IMR-90 (cell line): ENCODE measurements at regions not wholly inside any gene's neighbourhood (a gene's known extent, or its start where the extent isn't known, plus 50 kb on each side); places are given as distances from the start of the nearest gene placed in this dataset.

Experiments used
- ATAC-seq: fragments of 200-7000 bp; cut with Tn5 transposase; 2 replicates; pipeline ENCODE4 v1.9.1; 2020; ENCODE audit warnings: low read depth, mild to moderate bottlenecking, moderate library complexity
- BruUV-seq: library from RNA; stranded (reverse); fragments of 400-500 nt; replicated peaks from 2 replicates; lab custom pipeline; 2021; lab: Mats Ljungman, UMichigan
- CTCF ChIA-PET: fragments of 300-600 bp; formaldehyde crosslinking; extraction: SDS; loops from one replicate; lab custom pipeline; 2021; ENCODE audit warnings: antibody characterized with exemption; lab: Yijun Ruan, JAX
- POLR2A ChIA-PET: fragments of 300-600 bp; sonication (Branson Sonifier 250); formaldehyde crosslinking; loops from one replicate; lab custom pipeline; 2022; ENCODE audit warnings: antibody characterized with exemption; ENCODE audit not compliant: unreplicated experiment; lab: Charles Lee
- DNase-seq: peaks from one replicate; pipeline ENCODE4 v3.0.0; 2013
- H2AFZ ChIP-seq: replicated peaks from 2 replicates; pipeline ENCODE3; 2013; ENCODE audit warnings: low read length, mild to moderate bottlenecking; ENCODE audit not compliant: poor library complexity
- H2AK5ac ChIP-seq: 2 replicates; pipeline ENCODE4 v1.6.1; 2013; ENCODE audit warnings: low read depth, low read length, inconsistent platforms
- H2AK9ac ChIP-seq: replicated peaks from 2 replicates; pipeline ENCODE3; 2013; ENCODE audit warnings: mild to moderate bottlenecking, low read depth, low read length, moderate library complexity; ENCODE audit not compliant: poor library complexity
- H2BK120ac ChIP-seq: 2 replicates; pipeline ENCODE4 v1.6.1; 2013; ENCODE audit warnings: low read depth, low read length, inconsistent platforms
- H2BK15ac ChIP-seq: 3 replicates; pipeline ENCODE4 v1.6.1; 2013; ENCODE audit warnings: low read depth, low read length, inconsistent platforms
- H2BK20ac ChIP-seq: 2 replicates; pipeline ENCODE4 v1.6.1; 2013; ENCODE audit warnings: low read depth, mild to moderate bottlenecking, inconsistent platforms, low read length, moderate library complexity
- H2BK5ac ChIP-seq: 2 replicates; pipeline ENCODE4 v1.6.1; 2013; ENCODE audit warnings: mild to moderate bottlenecking, low read depth, low read length, inconsistent platforms; ENCODE audit not compliant: poor library complexity, severe bottlenecking
- H3K14ac ChIP-seq: replicated peaks from 2 replicates; pipeline ENCODE4 v1.6.1; 2013; ENCODE audit warnings: low read depth, low read length, inconsistent platforms
- H3K18ac ChIP-seq: 2 replicates; pipeline ENCODE4 v1.6.1; 2013; ENCODE audit warnings: low read depth, low read length, control low read depth
- H3K23ac ChIP-seq: 2 replicates; pipeline ENCODE4 v1.6.1; 2013; ENCODE audit warnings: low read depth, low read length, inconsistent platforms
- H3K27ac ChIP-seq: 2 replicates; pipeline ENCODE4 v1.5.1; 2013; ENCODE audit warnings: mild to moderate bottlenecking, control low read depth, low read length; ENCODE audit not compliant: insufficient read depth
- H3K27me3 ChIP-seq: 2 replicates; pipeline ENCODE4 v1.6.1; 2013; ENCODE audit warnings: low read length; ENCODE audit not compliant: control insufficient read depth, insufficient read depth
- H3K36me3 ChIP-seq: 2 replicates; pipeline ENCODE4 v1.6.1; 2013; ENCODE audit warnings: low read length, mixed read lengths; ENCODE audit not compliant: control insufficient read depth, insufficient read depth
- H3K4ac ChIP-seq: 2 replicates; pipeline ENCODE4 v1.6.1; 2013; ENCODE audit warnings: low read depth, low read length, inconsistent platforms
- H3K4me1 ChIP-seq: 2 replicates; pipeline ENCODE4 v1.6.1; 2013; ENCODE audit warnings: low read length, mixed read lengths; ENCODE audit not compliant: control insufficient read depth, insufficient read depth
- H3K4me2 ChIP-seq: 2 replicates; pipeline ENCODE4 v1.6.1; 2013; ENCODE audit warnings: low read depth, mild to moderate bottlenecking, control low read depth, low read length, moderate library complexity
- H3K4me3 ChIP-seq: 2 replicates; pipeline ENCODE4 v1.5.1; 2013; ENCODE audit warnings: low read depth, mild to moderate bottlenecking, control low read depth, low read length, moderate library complexity; ENCODE audit not compliant: insufficient read depth
- H3K56ac ChIP-seq: 2 replicates; pipeline ENCODE4 v1.6.1; 2013; ENCODE audit warnings: low read length, inconsistent platforms; ENCODE audit not compliant: insufficient read depth; ENCODE audit errors: extremely low read depth
- H3K79me1 ChIP-seq, 2 experiments: 2 replicates each; pipeline ENCODE4 v1.6.1; 2013; ENCODE audit warnings: low read length in 2 of 2, inconsistent platforms in 1 of 2, low read depth in 1 of 2
- H3K9ac ChIP-seq: 2 replicates; pipeline ENCODE4 v1.6.1; 2013; ENCODE audit warnings: low read depth, low read length, control low read depth
- H3K9me1 ChIP-seq: 2 replicates; pipeline ENCODE4 v1.6.1; 2013; ENCODE audit warnings: low read length, inconsistent platforms; ENCODE audit not compliant: insufficient read depth
- H3K9me3 ChIP-seq: 2 replicates; pipeline ENCODE4 v1.6.1; 2013; ENCODE audit warnings: low read length; ENCODE audit not compliant: control insufficient read depth, insufficient read depth
- H4K20me1 ChIP-seq: 2 replicates; pipeline ENCODE4 v1.6.1; 2013; ENCODE audit warnings: low read length, inconsistent platforms; ENCODE audit not compliant: insufficient read depth
- H4K5ac ChIP-seq: 2 replicates; pipeline ENCODE4 v1.6.1; 2013; ENCODE audit warnings: mild to moderate bottlenecking, low read depth, low read length, control low read depth
- H4K8ac ChIP-seq, 2 experiments: 2 replicates each; pipeline ENCODE4 v1.6.1; 2013; ENCODE audit warnings: low read depth in 2 of 2, low read length in 2 of 2, control low read depth in 1 of 2, inconsistent platforms in 1 of 2
- H4K91ac ChIP-seq: 2 replicates; pipeline ENCODE4 v1.6.1; 2013; ENCODE audit warnings: low read depth, low read length, inconsistent platforms; ENCODE audit not compliant: insufficient read depth
- BHLHE40 ChIP-seq: fragments of 150-350 bp; IDR thresholded peaks from 2 replicates; pipeline ENCODE4 v1.6.1; 2016; ENCODE audit warnings: mild to moderate bottlenecking, low read depth, low read length
- CEBPB ChIP-seq: IDR thresholded peaks from 2 replicates; pipeline ENCODE4 v1.6.1; 2012; ENCODE audit warnings: low read depth, low read length, improper control_type of control experiment
- CHD1 ChIP-seq: IDR thresholded peaks from 2 replicates; pipeline ENCODE4 v1.6.1; 2012; ENCODE audit warnings: low read depth, low read length, improper control_type of control experiment
- ELK1 ChIP-seq: fragments of 150-350 bp; IDR thresholded peaks from 2 replicates; pipeline ENCODE4 v1.6.1; 2016; ENCODE audit warnings: low read depth, mild to moderate bottlenecking, low read length, moderate library complexity, borderline replicate concordance
- FOS ChIP-seq: fragments of 150-350 bp; IDR thresholded peaks from 2 replicates; pipeline ENCODE4 v1.6.1; 2016; ENCODE audit warnings: low read depth, low read length
- MAFK ChIP-seq: IDR thresholded peaks from 2 replicates; pipeline ENCODE4 v1.6.1; 2012; ENCODE audit warnings: low read depth, low read length, improper control_type of control experiment
- MAZ ChIP-seq: IDR thresholded peaks from 2 replicates; pipeline ENCODE4 v1.6.1; 2012; ENCODE audit warnings: low read depth, mild to moderate bottlenecking, low read length, improper control_type of control experiment, moderate library complexity, borderline replicate concordance
- MXI1 ChIP-seq: IDR thresholded peaks from 2 replicates; pipeline ENCODE4 v1.6.1; 2012; ENCODE audit warnings: low read depth, mild to moderate bottlenecking, low read length, moderate library complexity, borderline replicate concordance
- NFE2L2 ChIP-seq: fragments of 150-350 bp; IDR thresholded peaks from 2 replicates; pipeline ENCODE4 v1.6.1; 2016; ENCODE audit warnings: low read depth, mild to moderate bottlenecking, low read length
- POLR2A ChIP-seq: IDR thresholded peaks from 2 replicates; pipeline ENCODE4 v1.6.1; 2012; ENCODE audit warnings: mild to moderate bottlenecking, low read depth, low read length
- RAD21 ChIP-seq: IDR thresholded peaks from 2 replicates; pipeline ENCODE4 v1.6.1; 2012; ENCODE audit warnings: low read length, improper control_type of control experiment
- SMC3 ChIP-seq: fragments of 150-350 bp; IDR thresholded peaks from 2 replicates; pipeline ENCODE4 v1.6.1; 2016; ENCODE audit warnings: low read depth, mild to moderate bottlenecking, antibody characterized with exemption, low read length, moderate library complexity
- USF2 ChIP-seq: fragments of 150-350 bp; IDR thresholded peaks from 2 replicates; pipeline ENCODE4 v1.6.1; 2017; ENCODE audit warnings: mild to moderate bottlenecking, antibody characterized with exemption, low read length, low read depth
- WGBS, 2 experiments: methylation state at CpG; one replicate each; pipeline versions ENCODE4 v1.1.5 to v1.1.7; 2013; ENCODE audit warnings: missing lambda C conversion rate in 2 of 2; ENCODE audit not compliant: insufficient read length in 1 of 2; ENCODE audit errors: extremely low coverage in 2 of 2; 5-methylcytosine and 5-hydroxymethylcytosine counted together
- dilution Hi-C: fragments of 300-500 bp; cut with HindIII; formaldehyde crosslinking; loops from one replicate; pipeline ENCODE4 v1.14.3; 2018; ENCODE audit warnings: low sequenced_read_pairs; ENCODE audit not compliant: unreplicated experiment
- in situ Hi-C: fragments of 300-500 bp; cut with MboI; formaldehyde crosslinking; loops from 3 replicates; pipeline ENCODE4 v1.14.3; 2019; ENCODE audit warnings: low sequenced_read_pairs, inconsistent platforms, mixed read lengths
- intact Hi-C: fragments of 100-400 bp; cut with micrococcal nuclease; formaldehyde crosslinking; loops from 2 replicates; pipeline ENCODE4 v1.10.0; 2022

GRCh38 chr4:134798573-134798972 is 597.0 kb upstream of the PABPC4L start:
- no peaks in the 10 kb centered on the region for H3K36me3 ChIP-seq
- H3K27ac ChIP-seq: no peak overlapping the region
- no peaks in the 10 kb centered on the region for H3K27me3 ChIP-seq
- dilution Hi-C loops (no loop called here), intact Hi-C loops (no loop called here), in situ Hi-C loops (no loop called here)
- H4K20me1 ChIP-seq: no peaks in the 10 kb centered on the region
- no peak overlapping the region for H4K91ac ChIP-seq
- POLR2A ChIA-PET: no interaction called here
- no peak overlapping the region for H2BK120ac ChIP-seq
- no peak overlapping the region for H3K4me2 ChIP-seq
- H3K18ac ChIP-seq: no peak overlapping the region
- H3K56ac ChIP-seq: no peak overlapping the region
- H2AFZ ChIP-seq: no peak overlapping the region
- DNase-seq (no peak), ATAC-seq (no peak)
- TF ChIP-seq MXI1 (no peak), POLR2A (no peak), CEBPB (no peak), CHD1 (no peak), MAFK (no peak), RAD21 (no peak), USF2 (no peak), ELK1 (no peak), FOS (no peak), NFE2L2 (no peak), SMC3 (no peak), BHLHE40 (no peak), MAZ (no peak)
- no TSS peak for BruUV-seq
- no peak overlapping the region for H4K8ac ChIP-seq
- no peaks in the 10 kb centered on the region for H3K4me1 ChIP-seq
- H3K9ac ChIP-seq: no peak overlapping the region
- 0 out of 2 replicates have a peak, but pooled peaks cover 3% of the 10 kb centered on the region for H3K9me3 ChIP-seq
- no peak overlapping the region for H2AK9ac ChIP-seq
- no peak overlapping the region for H2BK15ac ChIP-seq
- WGBS, 2 experiments: no CpG with 5 or more reads among the region's 1 CpG
- no peak overlapping the region for H2BK20ac ChIP-seq
- H3K9me1 ChIP-seq: no peaks in the 10 kb centered on the region
- H3K4me3 ChIP-seq: no peak overlapping the region
- CTCF ChIA-PET: no interaction called here
- no peak overlapping the region for H3K23ac ChIP-seq
- no peak overlapping the region for H2BK5ac ChIP-seq
- no peak overlapping the region for H3K14ac ChIP-seq
- H3K4ac ChIP-seq: no peak overlapping the region
- H3K79me1 ChIP-seq: no peaks in the 10 kb centered on the region
- H2AK5ac ChIP-seq: no peak overlapping the region
- H4K5ac ChIP-seq: no peak overlapping the region
